ENCODE measurements at regions not wholly inside any gene's neighbourhood (a gene's known extent, or its start where the extent isn't known, plus 50 kb on each side); places are given as distances from the start of the nearest gene placed in this dataset.

- no peak for TF ChIP-seq CTCF (IDR thresholded peaks at IDR 0.05)
- TF ChIP-seq POLR2A (IDR thresholded peaks at IDR 0.05): no peak
These were observed 77.6 kb upstream of the RGS17 start for GRCh38 chr6:153208706-153209105.
